HL-60 (cell line): ENCODE measurements at regions not wholly inside any gene's neighbourhood (a gene's known extent, or its start where the extent isn't known, plus 50 kb on each side); places are given as distances from the start of the nearest gene placed in this dataset.

Experiments
- CTCF ChIP-seq: IDR thresholded peaks from one replicate; pipeline ENCODE4 v1.5.1; 2011; ENCODE audit warnings: low read length, control low read depth, inconsistent platforms; ENCODE audit not compliant: insufficient read depth
- GABPA ChIP-seq: IDR thresholded peaks from 2 replicates; pipeline ENCODE4 v1.6.1; 2012; ENCODE audit warnings: low read depth
- POLR2AphosphoS5 ChIP-seq: IDR thresholded peaks from 2 replicates; pipeline ENCODE4 v1.6.1; 2012; ENCODE audit warnings: low read depth
- REST ChIP-seq: IDR thresholded peaks from 2 replicates; pipeline ENCODE4 v1.6.1; 2012; ENCODE audit warnings: low read depth; ENCODE audit not compliant: insufficient replicate concordance

DNA sequence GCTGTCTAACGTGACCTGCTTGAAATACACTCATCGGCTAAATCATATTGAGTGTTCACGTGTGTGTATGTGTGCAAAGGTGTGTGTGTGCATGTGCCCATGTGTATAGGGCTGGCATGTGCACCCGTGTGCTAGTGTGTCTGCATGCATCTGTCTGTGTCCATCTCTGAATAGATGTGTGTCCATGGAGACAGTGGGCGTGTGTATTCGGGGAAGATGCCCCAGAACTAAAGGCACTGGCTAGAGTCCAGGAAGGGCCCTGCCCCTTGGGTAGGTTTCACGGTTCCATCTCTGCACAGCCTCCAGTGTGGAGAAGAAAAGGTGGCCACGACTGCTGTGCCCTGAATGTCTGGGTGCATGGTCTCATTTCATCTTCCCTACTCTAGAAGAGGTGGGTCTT lies 220.3 kb downstream of the MN1 start:
- TF ChIP-seq CTCF (no peak), POLR2AphosphoS5 (no peak), REST (no peak), GABPA (no peak)
